OCI-LY7 (cell line): ENCODE measurements at regions not wholly inside any gene's neighbourhood (a gene's known extent, or its start where the extent isn't known, plus 50 kb on each side); places are given as distances from the start of the nearest gene placed in this dataset.
"Not testable (repeated sequence)": the region's sequence is repeated elsewhere in the genome, so short reads cannot be mapped to it uniquely, and the experiment has no call there.

Experiments used
- BruUV-seq: library from RNA; stranded (reverse); fragments of 400-500 nt; replicated peaks from 2 replicates; lab custom pipeline; 2021; lab: Mats Ljungman, UMichigan
- CTCF ChIA-PET: fragments of 300-600 bp; sonication (Branson Sonifier 250); formaldehyde crosslinking; loops from one replicate; lab custom pipeline; 2022; ENCODE audit warnings: antibody characterized with exemption; ENCODE audit not compliant: unreplicated experiment; lab: Charles Lee
- POLR2A ChIA-PET: fragments of 300-600 bp; sonication (Branson Sonifier 250); formaldehyde crosslinking; loops from one replicate; lab custom pipeline; 2022; ENCODE audit warnings: antibody characterized with exemption; lab: Charles Lee
- DNase-seq: peaks from one replicate; pipeline ENCODE4 v3.0.0-alpha.2; 2015; ENCODE audit warnings: low spot score
- H2AFZ ChIP-seq: fragments of 200-600 bp; sonication (generic), shearing (Covaris generic); 2 replicates; pipeline ENCODE4 v1.6.1; 2014; ENCODE audit warnings: mild to moderate bottlenecking, antibody characterized with exemption, low read length, moderate library complexity
- H3K27ac ChIP-seq: fragments of 200-600 bp; sonication (generic); 2 replicates; pipeline ENCODE4 v1.5.1; 2014; ENCODE audit warnings: mixed run types, low read depth, mild to moderate bottlenecking, moderate library complexity, low read length, inconsistent platforms; ENCODE audit not compliant: poor library complexity, severe bottlenecking
- H3K36me3 ChIP-seq: fragments of 200-600 bp; sonication (generic); 2 replicates; pipeline ENCODE4 v1.6.1; 2014; ENCODE audit warnings: mild to moderate bottlenecking, antibody characterized with exemption, low read length, moderate library complexity, mixed read lengths; ENCODE audit not compliant: insufficient read depth
- H3K4me1 ChIP-seq: fragments of 200-600 bp; sonication (generic); 2 replicates; pipeline ENCODE4 v1.5.1; 2014; ENCODE audit warnings: mild to moderate bottlenecking, low read length; ENCODE audit not compliant: insufficient read depth, poor library complexity, severe bottlenecking
- H3K4me2 ChIP-seq: fragments of 200-600 bp; sonication (generic); 2 replicates; pipeline ENCODE4 v1.6.1; 2014; ENCODE audit warnings: mild to moderate bottlenecking, low read length
- H3K4me3 ChIP-seq: fragments of 200-600 bp; sonication (generic); 2 replicates; pipeline ENCODE4 v1.5.1; 2014; ENCODE audit warnings: mild to moderate bottlenecking, low read depth, low read length; ENCODE audit not compliant: poor library complexity, severe bottlenecking
- H3K79me2 ChIP-seq: fragments of 200-600 bp; sonication (generic); 2 replicates; pipeline ENCODE4 v1.6.1; 2016; ENCODE audit warnings: low read depth, mild to moderate bottlenecking, low read length, moderate library complexity, mixed read lengths; ENCODE audit not compliant: insufficient read depth
- H3K9me2 ChIP-seq: fragments of 200-600 bp; sonication (generic); 2 replicates; pipeline ENCODE4 v1.6.1; 2016; ENCODE audit warnings: mild to moderate bottlenecking, low read length, mixed read lengths; ENCODE audit not compliant: insufficient read depth
- H3K9me3 ChIP-seq: fragments of 200-600 bp; sonication (generic); 2 replicates; pipeline ENCODE4 v1.6.1; 2014; ENCODE audit warnings: mild to moderate bottlenecking, mixed run types, low read length, mixed read lengths
- H4K20me1 ChIP-seq: fragments of 200-600 bp; sonication (generic); 2 replicates; pipeline ENCODE4 v1.6.1; 2014; ENCODE audit warnings: mild to moderate bottlenecking, antibody characterized with exemption, low read length, moderate library complexity, mixed read lengths; ENCODE audit not compliant: insufficient read depth
- EZH2phosphoT487 ChIP-seq: fragments of 200-600 bp; sonication (generic); IDR thresholded peaks from 2 replicates; pipeline ENCODE4 v1.6.1; 2018; ENCODE audit warnings: low read depth, borderline replicate concordance, mild to moderate bottlenecking, mixed run types, antibody characterized with exemption, low read length, moderate library complexity, mixed read lengths
- intact Hi-C: fragments of 100-400 bp; cut with micrococcal nuclease; formaldehyde crosslinking; loops from one replicate; pipeline ENCODE4 v1.10.0; 2022; ENCODE audit not compliant: unreplicated experiment
- TF ChIP-seq, protein P1 (sequence below): fragments of 200-600 bp; sonication (generic); conservative IDR thresholded peaks from 2 replicates; pipeline ENCODE4 v1.5.1; 2014; ENCODE audit warnings: mild to moderate bottlenecking, antibody characterized with exemption, low read length, moderate library complexity, mixed read lengths

DNA sequence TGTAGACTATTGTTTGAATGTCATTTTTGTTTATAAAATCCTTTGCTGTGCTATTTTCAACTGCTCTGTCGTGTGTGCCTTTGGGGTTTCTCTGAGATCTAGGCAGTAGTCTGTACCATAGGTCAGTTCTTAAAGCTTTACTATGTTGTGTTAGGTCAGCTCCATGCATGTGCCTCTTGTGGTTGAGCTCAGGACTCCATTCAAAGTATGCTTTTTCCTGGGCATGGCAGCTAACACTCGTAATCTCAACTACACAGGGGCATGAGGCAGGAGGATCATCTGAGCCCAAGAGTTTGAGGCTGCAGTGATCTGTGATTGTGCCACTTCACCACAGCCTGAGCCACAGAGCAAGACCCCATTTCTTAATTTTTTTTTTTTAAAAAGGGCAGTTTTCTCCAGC, 174.4 kb upstream of the SPHKAP start:
- DNase-seq, result no peak
- no peak overlapping the region for H3K4me3 ChIP-seq
- H3K9me3 ChIP-seq, result no peaks in the 10 kb centered on the region
- H3K79me2 ChIP-seq, result no peaks in the 10 kb centered on the region
- H3K4me2 ChIP-seq, result no peak overlapping the region
- intact Hi-C loops, result no loop called here
- H3K4me1 ChIP-seq, result no peaks in the 10 kb centered on the region
- ChIA-PET POLR2A (no interaction called here), CTCF (no interaction called here)
- BruUV-seq, result no TSS peak
- no peaks in the 10 kb centered on the region for H4K20me1 ChIP-seq
- H3K9me2 ChIP-seq, result no peaks in the 10 kb centered on the region
- H2AFZ ChIP-seq, result no peak overlapping the region
- no peaks in the 10 kb centered on the region for H3K36me3 ChIP-seq
- no peak overlapping the region for H3K27ac ChIP-seq
- TF ChIP-seq, protein P1, sequence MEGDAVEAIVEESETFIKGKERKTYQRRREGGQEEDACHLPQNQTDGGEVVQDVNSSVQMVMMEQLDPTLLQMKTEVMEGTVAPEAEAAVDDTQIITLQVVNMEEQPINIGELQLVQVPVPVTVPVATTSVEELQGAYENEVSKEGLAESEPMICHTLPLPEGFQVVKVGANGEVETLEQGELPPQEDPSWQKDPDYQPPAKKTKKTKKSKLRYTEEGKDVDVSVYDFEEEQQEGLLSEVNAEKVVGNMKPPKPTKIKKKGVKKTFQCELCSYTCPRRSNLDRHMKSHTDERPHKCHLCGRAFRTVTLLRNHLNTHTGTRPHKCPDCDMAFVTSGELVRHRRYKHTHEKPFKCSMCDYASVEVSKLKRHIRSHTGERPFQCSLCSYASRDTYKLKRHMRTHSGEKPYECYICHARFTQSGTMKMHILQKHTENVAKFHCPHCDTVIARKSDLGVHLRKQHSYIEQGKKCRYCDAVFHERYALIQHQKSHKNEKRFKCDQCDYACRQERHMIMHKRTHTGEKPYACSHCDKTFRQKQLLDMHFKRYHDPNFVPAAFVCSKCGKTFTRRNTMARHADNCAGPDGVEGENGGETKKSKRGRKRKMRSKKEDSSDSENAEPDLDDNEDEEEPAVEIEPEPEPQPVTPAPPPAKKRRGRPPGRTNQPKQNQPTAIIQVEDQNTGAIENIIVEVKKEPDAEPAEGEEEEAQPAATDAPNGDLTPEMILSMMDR, result no peak
- TF ChIP-seq EZH2phosphoT487, result no peak

DNA sequence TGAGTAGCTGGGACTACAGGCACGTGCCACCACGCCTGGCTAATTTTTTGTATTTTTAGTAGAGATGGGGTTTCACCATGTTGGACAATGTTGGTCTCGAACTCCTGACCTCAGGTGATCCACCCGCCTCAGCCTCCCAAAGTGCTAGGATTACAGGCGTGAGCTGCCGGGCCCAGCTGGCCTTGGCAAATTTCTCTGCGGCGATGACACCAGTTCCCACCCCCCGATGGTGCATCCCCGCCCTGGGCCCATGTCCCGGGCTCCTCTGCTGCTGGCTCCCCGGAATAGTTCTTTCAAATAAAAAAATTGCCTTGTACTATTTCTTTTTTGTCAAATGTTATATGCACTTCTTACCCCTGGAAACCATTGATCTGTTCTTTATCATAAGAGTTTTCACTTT, 171.5 kb upstream of the SPHKAP start:
- H3K4me2 ChIP-seq, H2AFZ ChIP-seq, H3K9me3 ChIP-seq, H3K9me2 ChIP-seq, H4K20me1 ChIP-seq, H3K27ac ChIP-seq, H3K4me1 ChIP-seq, CTCF ChIA-PET, H3K79me2 ChIP-seq, DNase-seq, POLR2A ChIA-PET, H3K4me3 ChIP-seq, BruUV-seq, H3K36me3 ChIP-seq, intact Hi-C loops: not testable (repeated sequence)

DNA sequence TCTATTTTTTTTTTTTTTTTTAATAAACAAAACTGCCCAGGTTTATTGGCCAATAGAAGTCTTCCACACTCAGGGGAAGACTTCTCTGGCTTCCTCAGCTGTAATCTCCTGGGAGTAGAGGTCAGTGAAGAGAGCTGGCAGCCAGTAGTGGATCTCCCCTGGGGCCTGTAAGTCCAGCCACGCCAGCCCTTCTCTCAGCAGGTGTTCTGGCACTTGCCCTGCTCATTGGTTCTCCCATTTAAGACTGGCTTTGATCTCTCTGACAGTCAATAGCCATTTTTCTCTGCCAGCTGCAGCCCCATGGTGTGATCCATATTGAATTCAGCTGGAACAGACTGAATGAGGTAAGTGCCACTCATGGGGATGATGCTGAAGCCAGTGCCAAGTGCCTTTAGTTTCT, 170.6 kb upstream of the SPHKAP start:
- Histone ChIP-seq H4K20me1 (no peaks in the 10 kb centered on the region), H3K9me2 (no peaks in the 10 kb centered on the region), H3K4me3 (no peak overlapping the region), H3K27ac (no peak overlapping the region), H3K9me3 (no peaks in the 10 kb centered on the region), H3K4me1 (no peaks in the 10 kb centered on the region), H3K4me2 (no peak overlapping the region), H3K36me3 (no peaks in the 10 kb centered on the region), H2AFZ (no peak overlapping the region), H3K79me2 (no peaks in the 10 kb centered on the region)
- POLR2A ChIA-PET, result interaction anchor here (0.9 kb wide), 1 partner anchor 23 kb away, joined by 3 read pairs; no protein-coding TSS in a partner anchor
- TF ChIP-seq, protein P1, result no peak
- no peak for TF ChIP-seq EZH2phosphoT487
- intact Hi-C loops, result no loop called here
- BruUV-seq, result no TSS peak
- DNase-seq, result no peak
- CTCF ChIA-PET, result no interaction called here
